H1 (cell line): ENCODE measurements at regions not wholly inside any gene's neighbourhood (a gene's known extent, or its start where the extent isn't known, plus 50 kb on each side); places are given as distances from the start of the nearest gene placed in this dataset.

ENCODE experiments used
- CTCF ChIA-PET: fragments of 300-600 bp; sonication (Branson Sonifier 250); formaldehyde crosslinking; loops from one replicate; lab custom pipeline; 2021; ENCODE audit not compliant: partially characterized antibody; lab: Charles Lee
- POLR2A ChIA-PET: fragments of 300-600 bp; sonication (Branson Sonifier 250); formaldehyde crosslinking; loops from one replicate; lab custom pipeline; 2021; ENCODE audit warnings: inconsistent platforms; ENCODE audit not compliant: partially characterized antibody; lab: Charles Lee
- DNase-seq, 2 experiments: peaks; one replicate each; pipeline versions ENCODE4 v3.0.0 to v3.0.0-alpha.2; 2010 to 2022; ENCODE audit warnings: low spot score in 2 of 2, low read depth in 1 of 2, mixed read lengths in 1 of 2
- FAIRE-seq: peaks from 2 replicates; lab custom pipeline; 2011; peaks lifted over from hg19 to GRCh38; lab: Jason Lieb, UNC
- H2AFZ ChIP-seq: 2 replicates; pipeline ENCODE4 v1.8.1; 2012; ENCODE audit warnings: low read length, inconsistent platforms
- H2AK5ac ChIP-seq: 2 replicates; pipeline ENCODE4 v1.6.1; 2013; ENCODE audit warnings: low read depth, low read length
- H2BK120ac ChIP-seq: replicated peaks from 2 replicates; pipeline ENCODE3; 2013; ENCODE audit warnings: low read depth, low read length, inconsistent platforms
- H2BK12ac ChIP-seq: 2 replicates; pipeline ENCODE4 v1.6.1; 2013; ENCODE audit warnings: low read depth, low read length
- H2BK15ac ChIP-seq: 2 replicates; pipeline ENCODE4 v1.6.1; 2013; ENCODE audit warnings: low read length
- H2BK20ac ChIP-seq: 2 replicates; pipeline ENCODE4 v1.6.1; 2013; ENCODE audit warnings: low read length
- H2BK5ac ChIP-seq: 2 replicates; pipeline ENCODE4 v1.6.1; 2013; ENCODE audit warnings: low read depth, low read length
- H3K14ac ChIP-seq: 2 replicates; pipeline ENCODE4 v1.6.1; 2013; ENCODE audit warnings: inconsistent platforms; ENCODE audit not compliant: insufficient read length
- H3K18ac ChIP-seq: 2 replicates; pipeline ENCODE4 v1.6.1; 2013; ENCODE audit warnings: low read length; ENCODE audit errors: extremely low read depth
- H3K23ac ChIP-seq: 2 replicates; pipeline ENCODE4 v1.6.1; 2013; ENCODE audit warnings: inconsistent platforms; ENCODE audit not compliant: insufficient read length
- H3K23me2 ChIP-seq: 2 replicates; pipeline ENCODE4 v1.6.1; 2013; ENCODE audit warnings: low read depth, low read length
- H3K27ac ChIP-seq: 2 replicates; pipeline ENCODE4 v1.6.1; 2011; ENCODE audit warnings: low read depth, low read length, inconsistent platforms
- H3K27me3 ChIP-seq, 4 experiments: replicated peaks in 1 of 4; 1 replicate in 1 of 4; 2 replicates in 3 of 4; pipeline versions ENCODE4 v1.6.1 to v1.8.1; 2011 to 2013; ENCODE audit warnings: low read length in 3 of 4, mild to moderate bottlenecking in 3 of 4, inconsistent platforms in 2 of 4, mixed read lengths in 2 of 4, moderate library complexity in 1 of 4; ENCODE audit not compliant: control insufficient read depth in 3 of 4, insufficient read depth in 3 of 4; ENCODE audit errors: extremely low read depth in 1 of 4
- H3K36me3 ChIP-seq, 4 experiments: 2 replicates each; pipeline versions ENCODE4 v1.6.1 to v1.8.1; 2011 to 2013; ENCODE audit warnings: mild to moderate bottlenecking in 4 of 4, low read length in 3 of 4, moderate library complexity in 2 of 4, control low read depth in 1 of 4, inconsistent platforms in 1 of 4; ENCODE audit not compliant: insufficient read depth in 4 of 4, control insufficient read depth in 2 of 4
- H3K4ac ChIP-seq: replicated peaks from 2 replicates; pipeline ENCODE3; 2013; ENCODE audit warnings: low read length, low read depth, mixed read lengths, inconsistent platforms; ENCODE audit not compliant: insufficient read length
- H3K4me1 ChIP-seq, 4 experiments: replicated peaks in 1 of 4; 1 replicate in 1 of 4; 2 replicates in 3 of 4; pipeline versions ENCODE4 v1.6.1 to v1.8.1; 2011 to 2013; ENCODE audit warnings: low read length in 3 of 4, inconsistent platforms in 2 of 4, mixed read lengths in 1 of 4; ENCODE audit not compliant: insufficient read depth in 4 of 4, control insufficient read depth in 3 of 4
- H3K4me2 ChIP-seq, 2 experiments: 2 replicates each; pipeline versions ENCODE4 v1.6.1 to v1.8.1; 2011 to 2013; ENCODE audit warnings: low read depth in 2 of 2, low read length in 2 of 2, control low read depth in 1 of 2, inconsistent platforms in 1 of 2, mild to moderate bottlenecking in 1 of 2; ENCODE audit not compliant: insufficient read depth in 1 of 2
- H3K4me3 ChIP-seq, 4 experiments: fragments of 200-600, 300-600 bp in 1 of 4; sonication (generic), shearing (Covaris generic), sonication (Bioruptor Twin) in 1 of 4; 2 replicates each; pipeline versions ENCODE4 v1.5.1 to v1.8.1; 2011 to 2016; ENCODE audit warnings: low read length in 4 of 4, low read depth in 3 of 4, control low read depth in 2 of 4, inconsistent platforms in 2 of 4, mild to moderate bottlenecking in 2 of 4, mixed read lengths in 1 of 4, moderate library complexity in 1 of 4; ENCODE audit not compliant: insufficient read depth in 2 of 4; ENCODE audit errors: extremely low read depth in 1 of 4
- H3K56ac ChIP-seq: replicated peaks from 2 replicates; pipeline ENCODE3; 2013; ENCODE audit warnings: low read depth, mild to moderate bottlenecking, mixed read lengths, low read length, inconsistent platforms; ENCODE audit not compliant: insufficient read length
- H3K79me1 ChIP-seq: 2 replicates; pipeline ENCODE4 v1.6.1; 2013; ENCODE audit warnings: low read depth, low read length, control low read depth
- H3K79me2 ChIP-seq, 2 experiments: 2 replicates each; pipeline versions ENCODE4 v1.6.1 to v1.8.1; 2012 to 2013; ENCODE audit warnings: low read length in 2 of 2, mild to moderate bottlenecking in 2 of 2, inconsistent platforms in 1 of 2; ENCODE audit not compliant: insufficient read depth in 2 of 2, control insufficient read depth in 1 of 2
- H3K9ac ChIP-seq, 4 experiments: replicated peaks in 1 of 4; 1 replicate in 1 of 4; 2 replicates in 3 of 4; pipeline versions ENCODE4 v1.6.1 to v1.8.1; 2011 to 2013; ENCODE audit warnings: low read depth in 3 of 4, low read length in 3 of 4, control low read depth in 2 of 4, mild to moderate bottlenecking in 2 of 4, moderate library complexity in 2 of 4, inconsistent platforms in 1 of 4; ENCODE audit errors: extremely low read depth in 1 of 4
- H3K9me3 ChIP-seq, 2 experiments: 2 replicates each; pipeline versions ENCODE4 v1.6.1 to v1.8.1; 2012 to 2013; ENCODE audit warnings: mild to moderate bottlenecking in 2 of 2, moderate library complexity in 2 of 2, control low read depth in 1 of 2, inconsistent platforms in 1 of 2, low read depth in 1 of 2, low read length in 1 of 2, mixed read lengths in 1 of 2; ENCODE audit not compliant: insufficient read depth in 2 of 2
- H4K20me1 ChIP-seq, 2 experiments: replicated peaks in 1 of 2; 2 replicates each; pipeline versions ENCODE3 to v1.8.1; 2011 to 2013; ENCODE audit warnings: inconsistent platforms in 2 of 2, low read length in 2 of 2, mild to moderate bottlenecking in 1 of 2; ENCODE audit not compliant: insufficient read depth in 2 of 2, control insufficient read depth in 1 of 2
- H4K5ac ChIP-seq: 2 replicates; pipeline ENCODE4 v1.6.1; 2013; ENCODE audit warnings: low read length, low read depth, mixed read lengths, inconsistent platforms; ENCODE audit not compliant: insufficient read length
- H4K8ac ChIP-seq: 2 replicates; pipeline ENCODE4 v1.8.0; 2013; ENCODE audit warnings: mild to moderate bottlenecking, moderate library complexity, low read length, inconsistent platforms; ENCODE audit not compliant: insufficient read depth; ENCODE audit errors: extremely low read depth
- H4K91ac ChIP-seq: replicated peaks from 2 replicates; pipeline ENCODE3; 2013; ENCODE audit warnings: low read length, mixed read lengths, inconsistent platforms; ENCODE audit not compliant: insufficient read length
- RNF2 ChIP-seq: fragments of 200-900, 300-1000 bp; sonication (generic); IDR thresholded peaks from 2 replicates; pipeline ENCODE4 v1.7.1; 2016; ENCODE audit warnings: borderline replicate concordance, low read depth, mild to moderate bottlenecking, antibody characterized with exemption, low read length; ENCODE audit not compliant: poor library complexity, severe bottlenecking; ENCODE audit errors: missing control alignments
- WGBS, 2 experiments: shearing (Covaris generic) in 1 of 2; methylation state at CpG; one replicate each; pipeline versions ENCODE4 v1.1.6 to v1.1.7; 2013 to 2015; ENCODE audit warnings: low lambda C conversion rate in 2 of 2, mixed read lengths in 2 of 2, inconsistent platforms in 1 of 2, low coverage in 1 of 2, missing lambda C conversion rate in 1 of 2; ENCODE audit not compliant: insufficient replicate concordance in 2 of 2, insufficient coverage in 1 of 2, insufficient read length in 1 of 2; ENCODE audit errors: extremely low coverage in 1 of 2, missing lambda C conversion rate in 1 of 2; 5-methylcytosine and 5-hydroxymethylcytosine counted together

- no peak overlapping the region for H2AK5ac ChIP-seq
- no peak overlapping the region for H2BK120ac ChIP-seq
- no peak overlapping the region for H3K4ac ChIP-seq
- H3K4me1 ChIP-seq = peaks cover 0 to 3% (median 0%) of the 10 kb centered on the region in 4 experiments; a peak in 2 of 7 replicates
- H4K20me1 ChIP-seq = no peaks in the 10 kb centered on the region
- no peaks in the 10 kb centered on the region for H3K27me3 ChIP-seq
- H2BK20ac ChIP-seq = no peak overlapping the region
- WGBS, 2 experiments = 94% methylated on average over 1 of the region's 1 CpG; no CpG with 5 or more reads in 1 of the 2 experiments
- no peak overlapping the region for H2BK5ac ChIP-seq
- no peak overlapping the region for H4K5ac ChIP-seq
- ChIA-PET POLR2A (no interaction called here), CTCF (interaction anchor here (0.8 to 1.5 kb wide), 2 partner anchors 15 to 16 kb away, joined by 4 to 5 read pairs; no protein-coding TSS in a partner anchor)
- DNase-seq (no peak), FAIRE-seq (no peak)
- no peak overlapping the region for H3K56ac ChIP-seq
- no peaks in the 10 kb centered on the region for H3K36me3 ChIP-seq
- H3K9me3 ChIP-seq = peaks cover 3 to 4% of the 10 kb centered on the region in 2 experiments; a peak in 2 of 4 replicates
- H2BK12ac ChIP-seq = no peak overlapping the region
- 0 out of 2 replicates have a peak overlapping the region, but pooled peaks have one; percentile 34 for H2AFZ ChIP-seq
- H3K79me1 ChIP-seq = no peaks in the 10 kb centered on the region
- H3K27ac ChIP-seq = no peak overlapping the region
- no peak overlapping the region for H3K4me3 ChIP-seq
- H3K79me2 ChIP-seq = no peaks in the 10 kb centered on the region
- no peak overlapping the region for H3K23ac ChIP-seq
- no peak overlapping the region for H4K8ac ChIP-seq
- H3K23me2 ChIP-seq = no peaks in the 10 kb centered on the region
- H2BK15ac ChIP-seq = no peak overlapping the region
- no peak overlapping the region for H4K91ac ChIP-seq
- H3K4me2 ChIP-seq = no peak overlapping the region
- no peak overlapping the region for H3K9ac ChIP-seq
- no peak overlapping the region for H3K18ac ChIP-seq
- no peak overlapping the region for H3K14ac ChIP-seq
- TF ChIP-seq RNF2 = no peak
These were observed 406.2 kb downstream of the ANKRD50 start for GRCh38 chr4:124306352-124306751.
